ENCODE measurements at regions not wholly inside any gene's neighbourhood (a gene's known extent, or its start where the extent isn't known, plus 50 kb on each side); places are given as distances from the start of the nearest gene placed in this dataset.

GRCh38 chr13:111039735-111040134, 75.4 kb upstream of the ARHGEF7 start:
- Mint-ChIP-seq H3K4me3 (no peak overlapping the region), H3K4me1 (peaks cover 5% of the 10 kb centered on the region; the same call in 2 of the 3 replicates), H3K9me3 (peaks cover 19% of the 10 kb centered on the region), H3K36me3 (ENCODE audit: low read depth) (peaks cover 15% of the 10 kb centered on the region), H3K27ac (no peak overlapping the region), H3K27me3 (ENCODE audit: insufficient read depth, low read depth, poor library complexity) (no peaks in the 10 kb centered on the region)
- TF ChIP-seq JUNB (IDR thresholded peaks at IDR 0.05; ENCODE audit: unreplicated experiment) (no peak), ZNF462 (CRISPR knock-in tag; IDR thresholded peaks at IDR 0.05) (no peak), ETS1 (IDR thresholded peaks at IDR 0.05) (no peak), ZNF331 (CRISPR knock-in tag; IDR thresholded peaks at IDR 0.05; ENCODE audit: low read depth) (no peak), STAT1 (IDR thresholded peaks at IDR 0.05; ENCODE audit: unreplicated experiment) (no peak), EZH2phosphoT487 (IDR thresholded peaks at IDR 0.05; ENCODE audit: unreplicated experiment) (no peak), EZH2 (IDR thresholded peaks at IDR 0.05; ENCODE audit: low read depth, unreplicated experiment) (no peak), CREB1 (CRISPR knock-in tag; IDR thresholded peaks at IDR 0.05; ENCODE audit: low read depth) (no peak), NANOG (IDR thresholded peaks at IDR 0.05; ENCODE audit: borderline replicate concordance) (no peak), CTCF (conservative IDR thresholded peaks at IDR 0.05; ENCODE audit: low read depth in 2 of 2) (no peak), ZNF114 (CRISPR knock-in tag; IDR thresholded peaks at IDR 0.05) (no peak), POLR2AphosphoS5 (IDR thresholded peaks at IDR 0.05; ENCODE audit: low read depth) (no peak)
- TF ChIP-seq, protein P1, sequence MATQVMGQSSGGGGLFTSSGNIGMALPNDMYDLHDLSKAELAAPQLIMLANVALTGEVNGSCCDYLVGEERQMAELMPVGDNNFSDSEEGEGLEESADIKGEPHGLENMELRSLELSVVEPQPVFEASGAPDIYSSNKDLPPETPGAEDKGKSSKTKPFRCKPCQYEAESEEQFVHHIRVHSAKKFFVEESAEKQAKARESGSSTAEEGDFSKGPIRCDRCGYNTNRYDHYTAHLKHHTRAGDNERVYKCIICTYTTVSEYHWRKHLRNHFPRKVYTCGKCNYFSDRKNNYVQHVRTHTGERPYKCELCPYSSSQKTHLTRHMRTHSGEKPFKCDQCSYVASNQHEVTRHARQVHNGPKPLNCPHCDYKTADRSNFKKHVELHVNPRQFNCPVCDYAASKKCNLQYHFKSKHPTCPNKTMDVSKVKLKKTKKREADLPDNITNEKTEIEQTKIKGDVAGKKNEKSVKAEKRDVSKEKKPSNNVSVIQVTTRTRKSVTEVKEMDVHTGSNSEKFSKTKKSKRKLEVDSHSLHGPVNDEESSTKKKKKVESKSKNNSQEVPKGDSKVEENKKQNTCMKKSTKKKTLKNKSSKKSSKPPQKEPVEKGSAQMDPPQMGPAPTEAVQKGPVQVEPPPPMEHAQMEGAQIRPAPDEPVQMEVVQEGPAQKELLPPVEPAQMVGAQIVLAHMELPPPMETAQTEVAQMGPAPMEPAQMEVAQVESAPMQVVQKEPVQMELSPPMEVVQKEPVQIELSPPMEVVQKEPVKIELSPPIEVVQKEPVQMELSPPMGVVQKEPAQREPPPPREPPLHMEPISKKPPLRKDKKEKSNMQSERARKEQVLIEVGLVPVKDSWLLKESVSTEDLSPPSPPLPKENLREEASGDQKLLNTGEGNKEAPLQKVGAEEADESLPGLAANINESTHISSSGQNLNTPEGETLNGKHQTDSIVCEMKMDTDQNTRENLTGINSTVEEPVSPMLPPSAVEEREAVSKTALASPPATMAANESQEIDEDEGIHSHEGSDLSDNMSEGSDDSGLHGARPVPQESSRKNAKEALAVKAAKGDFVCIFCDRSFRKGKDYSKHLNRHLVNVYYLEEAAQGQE (IDR thresholded peaks at IDR 0.05; ENCODE audit: unreplicated experiment), result no peak
- Histone ChIP-seq H3K36me3 (ENCODE audit: insufficient read depth) (no peaks in the 10 kb centered on the region), H4K20me1 (replicated peaks; ENCODE audit: insufficient read depth) (no peaks in the 10 kb centered on the region), H3K4me1 (ENCODE audit: insufficient read depth) (no peaks in the 10 kb centered on the region; the same call in 1 of the 2 replicates), H3K79me2 (replicated peaks; ENCODE audit: insufficient read depth) (no peaks in the 10 kb centered on the region), H2AFZ (no peak overlapping the region), H3K4me3 (no peak overlapping the region), H3K27ac (ENCODE audit: low read depth) (no peak overlapping the region), H3F3A (replicated peaks; ENCODE audit: low read depth) (no peaks in the 10 kb centered on the region), H3K4me2 (no peak overlapping the region), H3K9me2 (ENCODE audit: insufficient read depth) (peaks cover 5% of the 10 kb centered on the region; the same call in 1 of the 2 replicates), H3K27me3 (ENCODE audit: insufficient read depth) (no peaks in the 10 kb centered on the region)
- DNase-seq (ENCODE audit: low spot score) (no peak), ATAC-seq (no peak)

Measured in GM23338 (cell line).